ENCODE measurements at regions not wholly inside any gene's neighbourhood (a gene's known extent, or its start where the extent isn't known, plus 50 kb on each side); places are given as distances from the start of the nearest gene placed in this dataset.

GRCh38 chr5:169496878-169497277, 86.7 kb upstream of the SPDL1 start:
- Histone ChIP-seq H3K4me3 (ENCODE audit: low read length in 2 of 2) (no peak overlapping the region), H2AFZ (ENCODE audit: low read length) (no peak overlapping the region), H3K9me3 (replicated peaks in 1 of 2; ENCODE audit: control insufficient read depth in 2 of 2, insufficient read depth in 1 of 2, low read depth in 1 of 2, low read length in 2 of 2) (no peaks in the 10 kb centered on the region), H2BK12ac (ENCODE audit: low read length) (no peak overlapping the region), H3K27me3 (ENCODE audit: control insufficient read depth in 3 of 3, insufficient read depth in 3 of 3, low read depth in 1 of 3, low read length in 3 of 3) (no peaks in the 10 kb centered on the region), H3K4me2 (ENCODE audit: insufficient read depth, low read length, poor library complexity, severe bottlenecking) (no peak overlapping the region), H3K18ac (ENCODE audit: low read length) (no peak overlapping the region), H2BK5ac (ENCODE audit: low read length) (no peak overlapping the region), H2BK120ac (ENCODE audit: low read depth, low read length) (no peak overlapping the region), H3K36me3 (replicated peaks in 1 of 2; ENCODE audit: control insufficient read depth in 2 of 2, insufficient read depth in 2 of 2, low read length in 2 of 2) (no peaks in the 10 kb centered on the region), H3K4ac (ENCODE audit: low read length) (no peak overlapping the region), H3K79me1 (ENCODE audit: low read depth, low read length) (no peaks in the 10 kb centered on the region), H4K91ac (ENCODE audit: low read depth, low read length, poor library complexity) (no peak overlapping the region), H4K8ac (ENCODE audit: low read depth, low read length) (no peak overlapping the region), H3K4me1 (ENCODE audit: control insufficient read depth in 2 of 2, insufficient read depth in 1 of 2, low read depth in 1 of 2, low read length in 2 of 2) (no peaks in the 10 kb centered on the region), H3K14ac (ENCODE audit: low read length) (no peak overlapping the region), H2AK5ac (ENCODE audit: low read depth, low read length) (no peak overlapping the region), H2BK15ac (ENCODE audit: low read length) (no peak overlapping the region), H3K27ac (replicated peaks; ENCODE audit: low read length) (no peak overlapping the region), H3K9ac (ENCODE audit: low read depth, low read length, poor library complexity) (no peak overlapping the region), H3K23ac (ENCODE audit: low read depth, low read length, poor library complexity) (no peak overlapping the region)
- no peak for DNase-seq (ENCODE audit: low spot score)
- no CpG with 5 or more reads among the region's 1 CpG for WGBS, 2 donors (ENCODE audit: extremely low coverage in 2 of 2, insufficient read length in 2 of 2, insufficient replicate concordance in 1 of 2)

DNA sequence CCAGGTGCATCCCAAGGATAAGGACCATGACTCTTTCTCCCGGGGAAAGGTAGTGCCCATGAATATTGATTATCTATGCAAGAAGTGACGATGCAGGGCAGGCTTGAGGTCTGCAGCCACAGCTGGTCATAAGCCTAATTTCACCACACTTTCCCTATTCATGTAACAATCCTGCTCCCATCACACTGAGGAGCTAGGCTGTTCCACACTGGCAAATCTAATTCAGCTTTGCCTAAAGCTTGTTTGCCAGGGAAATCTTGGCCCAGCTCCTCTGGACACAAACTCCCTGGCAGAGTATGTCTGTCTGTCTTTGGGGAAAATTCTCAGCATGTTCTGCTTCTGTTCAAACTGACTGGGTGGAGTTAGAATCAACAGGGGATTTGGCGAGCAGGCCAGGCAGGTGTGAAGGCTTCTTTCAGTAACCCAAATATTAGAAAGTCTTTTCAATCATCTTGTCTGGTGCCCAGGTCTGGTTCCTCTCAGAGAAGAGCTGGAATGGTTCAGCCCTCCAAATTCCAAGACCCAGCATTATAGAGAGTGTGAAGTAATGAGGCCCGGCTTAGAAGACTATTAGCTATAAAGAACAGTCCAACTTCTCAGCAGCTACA, 88.5 kb upstream of the SPDL1 start:
- H2BK5ac ChIP-seq (ENCODE audit: low read length), result no peak overlapping the region
- H3K9me3 ChIP-seq (replicated peaks in 1 of 2; ENCODE audit: control insufficient read depth in 2 of 2, insufficient read depth in 1 of 2, low read depth in 1 of 2, low read length in 2 of 2), result no peaks in the 10 kb centered on the region
- no CpG with 5 or more reads among the region's 4 CpGs for WGBS, 2 donors (ENCODE audit: extremely low coverage in 2 of 2, insufficient read length in 2 of 2, insufficient replicate concordance in 1 of 2)
- H2BK12ac ChIP-seq (ENCODE audit: low read length), result no peak overlapping the region
- no peak overlapping the region for H3K4ac ChIP-seq (ENCODE audit: low read length)
- H3K4me2 ChIP-seq (ENCODE audit: insufficient read depth, low read length, poor library complexity, severe bottlenecking), result no peak overlapping the region
- H4K8ac ChIP-seq (ENCODE audit: low read depth, low read length), result no peak overlapping the region
- no peak overlapping the region for H2BK15ac ChIP-seq (ENCODE audit: low read length)
- H3K36me3 ChIP-seq (replicated peaks in 1 of 2; ENCODE audit: control insufficient read depth in 2 of 2, insufficient read depth in 2 of 2, low read length in 2 of 2), result no peaks in the 10 kb centered on the region
- H3K23ac ChIP-seq (ENCODE audit: low read depth, low read length, poor library complexity), result no peak overlapping the region
- DNase-seq (ENCODE audit: low spot score), result no peak
- no peak overlapping the region for H3K4me3 ChIP-seq (ENCODE audit: low read length in 2 of 2)
- H3K79me1 ChIP-seq (ENCODE audit: low read depth, low read length), result no peaks in the 10 kb centered on the region
- H3K4me1 ChIP-seq (ENCODE audit: control insufficient read depth in 2 of 2, insufficient read depth in 1 of 2, low read depth in 1 of 2, low read length in 2 of 2), result no peaks in the 10 kb centered on the region
- H3K18ac ChIP-seq (ENCODE audit: low read length), result no peak overlapping the region
- no peak overlapping the region for H2AFZ ChIP-seq (ENCODE audit: low read length)
- H2BK120ac ChIP-seq (ENCODE audit: low read depth, low read length), result no peak overlapping the region
- H3K27me3 ChIP-seq (ENCODE audit: control insufficient read depth in 3 of 3, insufficient read depth in 3 of 3, low read depth in 1 of 3, low read length in 3 of 3), result no peaks in the 10 kb centered on the region
- H3K9ac ChIP-seq (ENCODE audit: low read depth, low read length, poor library complexity), result no peak overlapping the region
- no peak overlapping the region for H3K14ac ChIP-seq (ENCODE audit: low read length)
- H3K27ac ChIP-seq (replicated peaks; ENCODE audit: low read length), result no peak overlapping the region
- H2AK5ac ChIP-seq (ENCODE audit: low read depth, low read length), result no peak overlapping the region
- H4K91ac ChIP-seq (ENCODE audit: low read depth, low read length, poor library complexity), result no peak overlapping the region

DNA sequence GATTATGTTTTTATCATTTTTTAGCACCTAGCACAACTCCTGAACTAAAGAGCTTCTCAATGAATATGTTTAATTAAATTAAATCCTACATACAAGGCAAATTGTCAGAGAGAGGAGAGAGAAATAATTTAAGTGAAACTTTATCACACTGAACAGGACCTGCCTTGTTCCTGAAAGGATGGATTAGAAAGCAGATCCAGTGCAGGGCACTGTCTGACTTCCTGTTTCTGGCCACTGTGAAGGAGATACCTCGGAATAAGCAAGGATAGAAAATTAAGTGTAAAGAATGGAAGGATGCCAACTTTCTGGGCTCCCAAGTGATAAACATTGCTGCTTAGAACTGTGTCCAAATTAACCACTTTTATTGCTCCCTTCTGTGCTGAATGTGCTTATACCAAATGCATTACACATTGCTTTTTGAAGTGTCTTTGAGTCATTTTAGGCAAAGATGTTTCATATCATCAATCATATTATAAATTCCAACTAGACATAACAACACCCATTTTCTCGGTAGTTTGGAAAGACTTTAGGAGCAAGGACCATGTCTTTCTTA, 89.1 kb upstream of the SPDL1 start:
- Histone ChIP-seq H3K9ac (ENCODE audit: low read depth, low read length, poor library complexity) (no peak overlapping the region), H2BK12ac (ENCODE audit: low read length) (no peak overlapping the region), H2BK5ac (ENCODE audit: low read length) (no peak overlapping the region), H3K14ac (ENCODE audit: low read length) (no peak overlapping the region), H3K4ac (ENCODE audit: low read length) (no peak overlapping the region), H2AFZ (ENCODE audit: low read length) (no peak overlapping the region), H3K36me3 (replicated peaks in 1 of 2; ENCODE audit: control insufficient read depth in 2 of 2, insufficient read depth in 2 of 2, low read length in 2 of 2) (no peaks in the 10 kb centered on the region), H3K4me2 (ENCODE audit: insufficient read depth, low read length, poor library complexity, severe bottlenecking) (no peak overlapping the region), H2AK5ac (ENCODE audit: low read depth, low read length) (no peak overlapping the region), H3K79me1 (ENCODE audit: low read depth, low read length) (no peaks in the 10 kb centered on the region), H3K4me1 (ENCODE audit: control insufficient read depth in 2 of 2, insufficient read depth in 1 of 2, low read depth in 1 of 2, low read length in 2 of 2) (no peaks in the 10 kb centered on the region), H2BK120ac (ENCODE audit: low read depth, low read length) (no peak overlapping the region), H3K4me3 (ENCODE audit: low read length in 2 of 2) (no peak overlapping the region), H3K18ac (ENCODE audit: low read length) (no peak overlapping the region), H4K91ac (ENCODE audit: low read depth, low read length, poor library complexity) (no peak overlapping the region), H3K27ac (replicated peaks; ENCODE audit: low read length) (no peak overlapping the region), H3K9me3 (replicated peaks in 1 of 2; ENCODE audit: control insufficient read depth in 2 of 2, insufficient read depth in 1 of 2, low read depth in 1 of 2, low read length in 2 of 2) (no peaks in the 10 kb centered on the region), H3K27me3 (ENCODE audit: control insufficient read depth in 3 of 3, insufficient read depth in 3 of 3, low read depth in 1 of 3, low read length in 3 of 3) (no peaks in the 10 kb centered on the region), H2BK15ac (ENCODE audit: low read length) (no peak overlapping the region), H4K8ac (ENCODE audit: low read depth, low read length) (no peak overlapping the region), H3K23ac (ENCODE audit: low read depth, low read length, poor library complexity) (no peak overlapping the region)
- no CpG with 5 or more reads among the region's 2 CpGs for WGBS, 2 donors (ENCODE audit: extremely low coverage in 2 of 2, insufficient read length in 2 of 2, insufficient replicate concordance in 1 of 2)
- DNase-seq (ENCODE audit: low spot score), result no peak

GRCh38 chr5:169474226-169474625, 109.3 kb upstream of the SPDL1 start:
- H3K18ac ChIP-seq (ENCODE audit: low read length), result no peak overlapping the region
- no peak for DNase-seq (ENCODE audit: low spot score)
- H4K8ac ChIP-seq (ENCODE audit: low read depth, low read length), result no peak overlapping the region
- H2BK12ac ChIP-seq (ENCODE audit: low read length), result no peak overlapping the region
- no peak overlapping the region for H3K4ac ChIP-seq (ENCODE audit: low read length)
- no peak overlapping the region for H3K4me3 ChIP-seq (ENCODE audit: low read length in 2 of 2)
- H3K14ac ChIP-seq (ENCODE audit: low read length), result no peak overlapping the region
- no peaks in the 10 kb centered on the region for H3K27me3 ChIP-seq (ENCODE audit: control insufficient read depth in 3 of 3, insufficient read depth in 3 of 3, low read depth in 1 of 3, low read length in 3 of 3)
- no peak overlapping the region for H3K4me2 ChIP-seq (ENCODE audit: insufficient read depth, low read length, poor library complexity, severe bottlenecking)
- no peaks in the 10 kb centered on the region for H3K79me1 ChIP-seq (ENCODE audit: low read depth, low read length)
- H2AFZ ChIP-seq (ENCODE audit: low read length), result no peak overlapping the region
- no peak overlapping the region for H3K27ac ChIP-seq (replicated peaks; ENCODE audit: low read length)
- H3K36me3 ChIP-seq (replicated peaks in 1 of 2; ENCODE audit: control insufficient read depth in 2 of 2, insufficient read depth in 2 of 2, low read length in 2 of 2), result no peaks in the 10 kb centered on the region
- no peak overlapping the region for H2BK5ac ChIP-seq (ENCODE audit: low read length)
- no peak overlapping the region for H2BK120ac ChIP-seq (ENCODE audit: low read depth, low read length)
- H3K4me1 ChIP-seq (ENCODE audit: control insufficient read depth in 2 of 2, insufficient read depth in 1 of 2, low read depth in 1 of 2, low read length in 2 of 2), result no peaks in the 10 kb centered on the region
- H3K9me3 ChIP-seq (replicated peaks in 1 of 2; ENCODE audit: control insufficient read depth in 2 of 2, insufficient read depth in 1 of 2, low read depth in 1 of 2, low read length in 2 of 2), result no peaks in the 10 kb centered on the region
- no peak overlapping the region for H3K23ac ChIP-seq (ENCODE audit: low read depth, low read length, poor library complexity)
- H2AK5ac ChIP-seq (ENCODE audit: low read depth, low read length), result no peak overlapping the region
- no CpG with 5 or more reads among the region's 3 CpGs for WGBS, 2 donors (ENCODE audit: extremely low coverage in 2 of 2, insufficient read length in 2 of 2, insufficient replicate concordance in 1 of 2)
- H4K91ac ChIP-seq (ENCODE audit: low read depth, low read length, poor library complexity), result no peak overlapping the region
- H2BK15ac ChIP-seq (ENCODE audit: low read length), result no peak overlapping the region
- no peak overlapping the region for H3K9ac ChIP-seq (ENCODE audit: low read depth, low read length, poor library complexity)

Measured in neuronal stem cell (in vitro differentiated cells).